ENCODE measurements at regions not wholly inside any gene's neighbourhood (a gene's known extent, or its start where the extent isn't known, plus 50 kb on each side); places are given as distances from the start of the nearest gene placed in this dataset.

DNA sequence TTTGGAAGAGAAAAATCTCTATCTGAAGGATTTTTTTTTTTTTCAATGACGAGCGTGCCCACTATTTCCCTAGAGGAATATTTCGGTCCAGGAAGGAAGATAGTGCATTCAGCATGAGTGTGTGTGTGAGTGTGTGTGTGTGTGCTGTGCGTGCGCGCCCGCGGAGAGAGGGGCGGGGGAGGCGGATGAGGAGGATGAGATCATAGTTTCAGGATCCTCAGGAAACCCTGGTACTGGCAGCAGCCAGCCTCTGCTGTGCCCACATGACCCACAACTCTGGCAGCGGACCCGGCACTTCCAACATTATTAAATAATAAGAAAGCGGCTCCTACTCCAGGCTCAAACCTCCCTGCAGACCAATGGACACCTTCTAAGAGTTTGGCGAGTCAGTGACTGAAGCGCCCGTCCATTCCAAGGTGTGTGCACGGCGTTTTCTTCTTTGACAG lies 217.0 kb upstream of the DTNA start:
- no peak overlapping the region for H3K4ac ChIP-seq (ENCODE audit: low read depth, low read length)
- H3K79me1 ChIP-seq (ENCODE audit: low read depth in 1 of 2, low read length in 2 of 2) = no peaks in the 10 kb centered on the region
- H3K4me1 ChIP-seq (ENCODE audit: control insufficient read depth, insufficient read depth, low read length) = no peaks in the 10 kb centered on the region
- H3K9ac ChIP-seq (ENCODE audit: low read depth, low read length) = no peak overlapping the region
- no peak overlapping the region for H3K23ac ChIP-seq (ENCODE audit: low read depth, low read length)
- ChIA-PET POLR2A (ENCODE audit: unreplicated experiment) (no interaction called here), CTCF (interaction anchor here (0.6 kb wide), 1 partner anchor 27 kb away, joined by 4 read pairs; no protein-coding TSS in a partner anchor)
- peak overlapping the region; percentile 44 for H3K4me3 ChIP-seq (ENCODE audit: insufficient read depth, low read depth, low read length)
- H3K9me1 ChIP-seq (ENCODE audit: insufficient read depth, low read length) = no peaks in the 10 kb centered on the region
- H3K9me3 ChIP-seq (ENCODE audit: control insufficient read depth, insufficient read depth, low read length) = no peaks in the 10 kb centered on the region; the same call in 1 of the 2 replicates
- H3K14ac ChIP-seq (replicated peaks; ENCODE audit: low read depth, low read length) = no peak overlapping the region
- no peak overlapping the region for H2BK120ac ChIP-seq (ENCODE audit: low read depth, low read length)
- peak; percentile 87 for ATAC-seq (ENCODE audit: low read depth)
- WGBS, 2 experiments (ENCODE audit: extremely low coverage in 2 of 2, insufficient read length in 1 of 2) = 0% methylated on average over 2 of the region's 18 CpGs; no CpG with 5 or more reads in 1 of the 2 experiments
- H4K20me1 ChIP-seq (ENCODE audit: insufficient read depth, low read length) = no peaks in the 10 kb centered on the region
- intact Hi-C loops (cut with micrococcal nuclease) = loop anchor here (5.0 kb wide), 1 partner anchor 294 kb away; no protein-coding TSS in a partner anchor
- in situ Hi-C loops (cut with MboI; ENCODE audit: low sequenced_read_pairs) = no loop called here
- no peak overlapping the region for H2BK15ac ChIP-seq (ENCODE audit: low read depth, low read length)
- H2AFZ ChIP-seq (replicated peaks; ENCODE audit: low read length, poor library complexity) = peak overlapping the region; percentile 73
- peaks cover 11% of the 10 kb centered on the region for H3K27me3 ChIP-seq (ENCODE audit: control insufficient read depth, insufficient read depth, low read length)
- H2AK5ac ChIP-seq (ENCODE audit: low read depth, low read length) = no peak overlapping the region
- no peak overlapping the region for H4K5ac ChIP-seq (ENCODE audit: low read depth, low read length)
- no peak overlapping the region for H3K27ac ChIP-seq (ENCODE audit: insufficient read depth, low read length)
- no peak overlapping the region for H2BK20ac ChIP-seq (ENCODE audit: low read depth, low read length)
- H2AK9ac ChIP-seq (replicated peaks; ENCODE audit: low read depth, low read length, poor library complexity) = no peak overlapping the region
- H4K91ac ChIP-seq (ENCODE audit: insufficient read depth, low read depth, low read length) = no peak overlapping the region
- no peak overlapping the region for H2BK5ac ChIP-seq (ENCODE audit: low read depth, low read length, poor library complexity, severe bottlenecking)
- no TSS peak for BruUV-seq (replicated peaks)
- H4K8ac ChIP-seq (ENCODE audit: low read depth in 2 of 2, low read length in 2 of 2) = no peak overlapping the region
- no peak for TF ChIP-seq RCOR1 (IDR thresholded peaks at IDR 0.05; ENCODE audit: insufficient replicate concordance, low read length)
- TF ChIP-seq CHD1 (IDR thresholded peaks at IDR 0.05; ENCODE audit: low read depth, low read length) = no peak
- no peak for TF ChIP-seq MXI1 (IDR thresholded peaks at IDR 0.05; ENCODE audit: borderline replicate concordance, low read depth, low read length)
- TF ChIP-seq NFE2L2 (IDR thresholded peaks at IDR 0.05; ENCODE audit: low read depth, low read length) = no peak
- TF ChIP-seq CEBPB (IDR thresholded peaks at IDR 0.05; ENCODE audit: low read depth, low read length) = no peak
- peak; percentile 90 for TF ChIP-seq MAZ (IDR thresholded peaks at IDR 0.05; ENCODE audit: borderline replicate concordance, low read depth, low read length)
- TF ChIP-seq SMC3 (IDR thresholded peaks at IDR 0.05; ENCODE audit: low read depth, low read length) = no peak
- TF ChIP-seq, protein P1, sequence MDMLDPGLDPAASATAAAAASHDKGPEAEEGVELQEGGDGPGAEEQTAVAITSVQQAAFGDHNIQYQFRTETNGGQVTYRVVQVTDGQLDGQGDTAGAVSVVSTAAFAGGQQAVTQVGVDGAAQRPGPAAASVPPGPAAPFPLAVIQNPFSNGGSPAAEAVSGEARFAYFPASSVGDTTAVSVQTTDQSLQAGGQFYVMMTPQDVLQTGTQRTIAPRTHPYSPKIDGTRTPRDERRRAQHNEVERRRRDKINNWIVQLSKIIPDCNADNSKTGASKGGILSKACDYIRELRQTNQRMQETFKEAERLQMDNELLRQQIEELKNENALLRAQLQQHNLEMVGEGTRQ (IDR thresholded peaks at IDR 0.05; ENCODE audit: low read depth, low read length) = peak; percentile 27; the same call in 1 of the 2 replicates
- peak; percentile 32; the same call in 1 of the 2 replicates for TF ChIP-seq BHLHE40 (IDR thresholded peaks at IDR 0.05; ENCODE audit: low read depth, low read length)
- TF ChIP-seq, protein P2, sequence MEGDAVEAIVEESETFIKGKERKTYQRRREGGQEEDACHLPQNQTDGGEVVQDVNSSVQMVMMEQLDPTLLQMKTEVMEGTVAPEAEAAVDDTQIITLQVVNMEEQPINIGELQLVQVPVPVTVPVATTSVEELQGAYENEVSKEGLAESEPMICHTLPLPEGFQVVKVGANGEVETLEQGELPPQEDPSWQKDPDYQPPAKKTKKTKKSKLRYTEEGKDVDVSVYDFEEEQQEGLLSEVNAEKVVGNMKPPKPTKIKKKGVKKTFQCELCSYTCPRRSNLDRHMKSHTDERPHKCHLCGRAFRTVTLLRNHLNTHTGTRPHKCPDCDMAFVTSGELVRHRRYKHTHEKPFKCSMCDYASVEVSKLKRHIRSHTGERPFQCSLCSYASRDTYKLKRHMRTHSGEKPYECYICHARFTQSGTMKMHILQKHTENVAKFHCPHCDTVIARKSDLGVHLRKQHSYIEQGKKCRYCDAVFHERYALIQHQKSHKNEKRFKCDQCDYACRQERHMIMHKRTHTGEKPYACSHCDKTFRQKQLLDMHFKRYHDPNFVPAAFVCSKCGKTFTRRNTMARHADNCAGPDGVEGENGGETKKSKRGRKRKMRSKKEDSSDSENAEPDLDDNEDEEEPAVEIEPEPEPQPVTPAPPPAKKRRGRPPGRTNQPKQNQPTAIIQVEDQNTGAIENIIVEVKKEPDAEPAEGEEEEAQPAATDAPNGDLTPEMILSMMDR (conservative IDR thresholded peaks at IDR 0.05; ENCODE audit: low read depth, low read length) = no peak
- TF ChIP-seq RFX5 (IDR thresholded peaks at IDR 0.05; ENCODE audit: low read depth, low read length) = no peak
- TF ChIP-seq, protein P3, sequence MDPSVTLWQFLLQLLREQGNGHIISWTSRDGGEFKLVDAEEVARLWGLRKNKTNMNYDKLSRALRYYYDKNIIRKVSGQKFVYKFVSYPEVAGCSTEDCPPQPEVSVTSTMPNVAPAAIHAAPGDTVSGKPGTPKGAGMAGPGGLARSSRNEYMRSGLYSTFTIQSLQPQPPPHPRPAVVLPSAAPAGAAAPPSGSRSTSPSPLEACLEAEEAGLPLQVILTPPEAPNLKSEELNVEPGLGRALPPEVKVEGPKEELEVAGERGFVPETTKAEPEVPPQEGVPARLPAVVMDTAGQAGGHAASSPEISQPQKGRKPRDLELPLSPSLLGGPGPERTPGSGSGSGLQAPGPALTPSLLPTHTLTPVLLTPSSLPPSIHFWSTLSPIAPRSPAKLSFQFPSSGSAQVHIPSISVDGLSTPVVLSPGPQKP (IDR thresholded peaks at IDR 0.05; ENCODE audit: borderline replicate concordance, low read depth, low read length) = no peak
- no peak for TF ChIP-seq MAFK (IDR thresholded peaks at IDR 0.05; ENCODE audit: low read depth, low read length)
- TF ChIP-seq POLR2A (IDR thresholded peaks at IDR 0.05; ENCODE audit: low read depth, low read length) = no peak
- TF ChIP-seq RAD21 (IDR thresholded peaks at IDR 0.05; ENCODE audit: low read length) = no peak
- no peak for TF ChIP-seq FOS (IDR thresholded peaks at IDR 0.05; ENCODE audit: low read depth, low read length)
- H3K36me3 ChIP-seq (ENCODE audit: control insufficient read depth, insufficient read depth, low read length) = no peaks in the 10 kb centered on the region
- peak; percentile 58 for DNase-seq
- H3K18ac ChIP-seq (ENCODE audit: low read depth, low read length) = no peak overlapping the region
- H3K56ac ChIP-seq (ENCODE audit: extremely low read depth, insufficient read depth, low read length) = no peak overlapping the region
- H3K4me2 ChIP-seq (ENCODE audit: low read depth, low read length) = peak overlapping the region; percentile 80
- dilution Hi-C loops (cut with HindIII; ENCODE audit: low sequenced_read_pairs, unreplicated experiment) = no loop called here
